ENCODE measurements at regions not wholly inside any gene's neighbourhood (a gene's known extent, or its start where the extent isn't known, plus 50 kb on each side); places are given as distances from the start of the nearest gene placed in this dataset.

DNA sequence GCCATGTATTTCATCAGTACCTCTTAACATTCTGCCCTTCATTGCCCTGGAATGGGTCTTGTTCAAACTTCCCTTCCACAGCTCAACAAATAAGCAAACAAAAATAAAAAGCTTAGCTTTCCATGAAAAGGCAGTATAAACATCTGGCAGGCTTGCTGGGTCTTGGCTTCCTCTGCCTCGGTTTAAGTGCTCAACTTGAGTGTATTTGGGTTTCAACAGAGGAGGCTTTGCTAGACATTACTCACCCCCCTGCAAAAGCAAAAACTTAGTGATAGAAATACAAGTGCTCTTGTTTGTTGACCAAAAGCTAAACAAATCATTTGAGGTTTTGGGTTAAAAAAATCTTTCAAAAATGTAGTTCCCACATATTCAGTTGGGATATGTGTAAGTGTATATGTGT, 518.5 kb downstream of the PLPP3 start:
- no peaks in the 10 kb centered on the region for H3K36me3 Mint-ChIP-seq
- Histone ChIP-seq H4K20me1 (ENCODE audit: insufficient read depth, low read length) (no peaks in the 10 kb centered on the region), H3K36me3 (replicated peaks in 1 of 2; ENCODE audit: control insufficient read depth in 1 of 2, insufficient read depth in 2 of 2, low read length in 2 of 2) (no peaks in the 10 kb centered on the region), H3K4me2 (replicated peaks; ENCODE audit: extremely low read depth, low read length, poor library complexity, severe bottlenecking) (no peak overlapping the region), H3K4me3 (replicated peaks in 1 of 3; ENCODE audit: low read depth in 2 of 3, low read length in 3 of 3) (no peak overlapping the region), H3K9ac (ENCODE audit: insufficient read depth, low read length, poor library complexity, severe bottlenecking) (no peak overlapping the region), H3K27me3 (ENCODE audit: control insufficient read depth in 2 of 2, insufficient read depth in 2 of 2, low read length in 2 of 2) (no peaks in the 10 kb centered on the region), H3K27ac (ENCODE audit: low read depth in 1 of 2, low read length in 2 of 2) (no peak overlapping the region), H3K9me3 (replicated peaks in 1 of 2; ENCODE audit: control insufficient read depth in 1 of 2, insufficient read depth in 1 of 2, low read length in 2 of 2) (no peaks in the 10 kb centered on the region), H2AFZ (ENCODE audit: insufficient read depth, low read depth, low read length, poor library complexity, severe bottlenecking) (no peak overlapping the region), H3K4me1 (ENCODE audit: control insufficient read depth in 1 of 2, insufficient read depth in 2 of 2, low read length in 2 of 2) (no peaks in the 10 kb centered on the region), H3K79me2 (ENCODE audit: insufficient read depth, low read length) (no peaks in the 10 kb centered on the region)
- no peak overlapping the region for H3K4me3 Mint-ChIP-seq
- no CpG with 5 or more reads among the region's 1 CpG for WGBS (ENCODE audit: insufficient coverage)
- peaks cover 0 to 2% (median 0%) of the 10 kb centered on the region in 3 donors for H3K27me3 Mint-ChIP-seq (ENCODE audit: low read depth in 3 of 3)
- no peak for TF ChIP-seq CTCF (IDR thresholded peaks at IDR 0.05)
- H3K4me1 Mint-ChIP-seq, result peaks cover 3% of the 10 kb centered on the region
- intact Hi-C loops (cut with micrococcal nuclease), result no loop called here
- no peak for DNase-seq
- H3K9me3 Mint-ChIP-seq, result peaks cover 0 to 2% (median 0%) of the 10 kb centered on the region in 7 donors
- no peak overlapping the region for H3K27ac Mint-ChIP-seq

DNA sequence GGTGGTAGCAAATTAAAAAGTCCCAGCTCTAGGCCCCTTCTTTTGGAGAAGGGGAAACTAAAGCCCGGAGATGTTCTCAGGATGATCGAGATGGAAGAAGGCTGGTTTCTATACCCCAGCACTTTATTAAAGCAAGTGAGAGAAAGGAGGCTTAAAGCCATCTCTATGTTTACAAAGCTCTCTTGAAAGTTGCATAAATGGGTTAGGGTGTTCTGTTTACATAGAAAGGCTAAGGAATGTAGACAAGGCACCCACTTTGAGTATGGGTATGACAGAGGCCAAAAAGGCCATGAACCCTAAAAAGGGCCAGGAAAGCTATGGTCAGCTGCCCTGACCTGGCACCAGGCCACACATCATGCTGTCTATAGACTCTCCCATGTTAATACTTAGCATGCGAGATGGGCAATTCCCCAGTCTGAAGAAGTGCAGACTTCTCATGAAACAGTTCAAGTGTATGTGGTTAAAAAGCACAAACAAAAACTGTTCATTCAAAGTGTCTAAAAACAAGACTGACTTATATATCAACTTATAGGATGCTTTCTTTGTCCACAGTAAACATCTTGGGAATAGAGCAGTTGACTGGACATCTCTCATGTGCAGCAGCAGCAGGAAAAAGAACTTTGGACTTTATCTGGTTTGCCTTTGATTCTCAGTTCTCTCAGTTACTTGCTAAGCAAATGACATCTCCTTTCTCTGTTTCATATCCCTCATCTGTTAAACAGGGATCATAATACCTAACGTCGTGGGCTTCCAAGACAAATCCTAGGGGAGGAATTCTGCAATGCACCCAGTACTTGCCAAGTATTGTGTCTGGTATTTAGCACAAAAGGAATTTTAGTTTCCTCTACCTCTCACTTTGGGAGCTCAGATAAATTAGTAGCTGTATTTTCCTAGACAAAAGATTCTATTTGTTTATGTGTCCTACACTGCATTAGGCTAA, 521.6 kb downstream of the PLPP3 start:
- peaks cover 0 to 2% (median 0%) of the 10 kb centered on the region in 7 donors for H3K9me3 Mint-ChIP-seq

More for the DNA sequence above, 521.6 kb downstream of the PLPP3 start:
- intact Hi-C loops (cut with micrococcal nuclease), result no loop called here
- Histone ChIP-seq H3K4me3 (replicated peaks in 1 of 3; ENCODE audit: low read depth in 2 of 3, low read length in 3 of 3) (no peak overlapping the region), H3K79me2 (ENCODE audit: insufficient read depth, low read length) (no peaks in the 10 kb centered on the region), H2AFZ (ENCODE audit: insufficient read depth, low read depth, low read length, poor library complexity, severe bottlenecking) (no peak overlapping the region), H3K36me3 (replicated peaks in 1 of 2; ENCODE audit: control insufficient read depth in 1 of 2, insufficient read depth in 2 of 2, low read length in 2 of 2) (no peaks in the 10 kb centered on the region), H3K9ac (ENCODE audit: insufficient read depth, low read length, poor library complexity, severe bottlenecking) (no peak overlapping the region), H3K27ac (ENCODE audit: low read depth in 1 of 2, low read length in 2 of 2) (no peak overlapping the region), H3K4me2 (replicated peaks; ENCODE audit: extremely low read depth, low read length, poor library complexity, severe bottlenecking) (no peak overlapping the region), H3K4me1 (ENCODE audit: control insufficient read depth in 1 of 2, insufficient read depth in 2 of 2, low read length in 2 of 2) (no peaks in the 10 kb centered on the region), H4K20me1 (ENCODE audit: insufficient read depth, low read length) (no peaks in the 10 kb centered on the region), H3K9me3 (replicated peaks in 1 of 2; ENCODE audit: control insufficient read depth in 1 of 2, insufficient read depth in 1 of 2, low read length in 2 of 2) (no peaks in the 10 kb centered on the region), H3K27me3 (ENCODE audit: control insufficient read depth in 2 of 2, insufficient read depth in 2 of 2, low read length in 2 of 2) (no peaks in the 10 kb centered on the region)
- Mint-ChIP-seq H3K27ac (no peak overlapping the region), H3K4me1 (peaks cover 3% of the 10 kb centered on the region), H3K4me3 (no peak overlapping the region), H3K27me3 (ENCODE audit: low read depth in 3 of 3) (peaks cover 0 to 6% (median 0%) of the 10 kb centered on the region in 3 donors), H3K36me3 (no peaks in the 10 kb centered on the region)
- DNase-seq, result no peak
- WGBS (ENCODE audit: insufficient coverage), result no CpG with 5 or more reads among the region's 5 CpGs
- no peak for TF ChIP-seq CTCF (IDR thresholded peaks at IDR 0.05)

All from CD14-positive monocyte (primary cell).